Parathyroid adenoma (tissue), 2 donors: ENCODE measurements at regions not wholly inside any gene's neighbourhood (a gene's known extent, or its start where the extent isn't known, plus 50 kb on each side); places are given as distances from the start of the nearest gene placed in this dataset.

Experiments
- H2AFZ ChIP-seq: fragments of 300-600 bp; sonication (generic); one replicate; pipeline ENCODE4 v1.7.0; 2017; ENCODE audit warnings: antibody characterized with exemption, mild to moderate bottlenecking
- H3K27ac ChIP-seq: fragments of 300-600 bp; sonication (generic); one replicate; pipeline ENCODE4 v1.7.0; 2017
- H3K27me3 ChIP-seq: fragments of 300-600 bp; sonication (generic); one replicate; pipeline ENCODE4 v1.7.0; 2017; ENCODE audit warnings: low read length; ENCODE audit not compliant: control insufficient read depth, insufficient read depth
- H3K36me3 ChIP-seq: fragments of 300-600 bp; sonication (generic); one replicate; pipeline ENCODE4 v1.7.0; 2017; ENCODE audit warnings: low read length; ENCODE audit not compliant: control insufficient read depth, insufficient read depth
- H3K4me1 ChIP-seq: fragments of 300-600 bp; sonication (generic); one replicate; pipeline ENCODE4 v1.7.0; 2017; ENCODE audit warnings: control low read depth
- H3K4me2 ChIP-seq: fragments of 300-600 bp; sonication (generic); one replicate; pipeline ENCODE4 v1.7.0; 2017; ENCODE audit warnings: low read length
- H3K4me3 ChIP-seq: fragments of 300-600 bp; sonication (generic); one replicate; pipeline ENCODE4 v1.7.0; 2017; ENCODE audit warnings: low read depth, low read length
- H3K79me2 ChIP-seq: fragments of 300-600 bp; sonication (generic); one replicate; pipeline ENCODE4 v1.7.0; 2017; ENCODE audit warnings: control low read depth
- H3K9ac ChIP-seq: fragments of 300-600 bp; sonication (generic); one replicate; pipeline ENCODE4 v1.7.0; 2017; ENCODE audit warnings: mild to moderate bottlenecking
- H3K9me3 ChIP-seq: fragments of 300-600 bp; sonication (generic); one replicate; pipeline ENCODE4 v1.7.0; 2017; ENCODE audit warnings: low read length; ENCODE audit not compliant: control insufficient read depth
- TF ChIP-seq, protein P1 (sequence below): fragments of 300-600 bp; sonication (generic); IDR thresholded peaks from one replicate; pipeline ENCODE4 v1.7.0; 2017; ENCODE audit warnings: antibody characterized with exemption, mild to moderate bottlenecking
- donor health status: primary hyperparathyroidism.

DNA sequence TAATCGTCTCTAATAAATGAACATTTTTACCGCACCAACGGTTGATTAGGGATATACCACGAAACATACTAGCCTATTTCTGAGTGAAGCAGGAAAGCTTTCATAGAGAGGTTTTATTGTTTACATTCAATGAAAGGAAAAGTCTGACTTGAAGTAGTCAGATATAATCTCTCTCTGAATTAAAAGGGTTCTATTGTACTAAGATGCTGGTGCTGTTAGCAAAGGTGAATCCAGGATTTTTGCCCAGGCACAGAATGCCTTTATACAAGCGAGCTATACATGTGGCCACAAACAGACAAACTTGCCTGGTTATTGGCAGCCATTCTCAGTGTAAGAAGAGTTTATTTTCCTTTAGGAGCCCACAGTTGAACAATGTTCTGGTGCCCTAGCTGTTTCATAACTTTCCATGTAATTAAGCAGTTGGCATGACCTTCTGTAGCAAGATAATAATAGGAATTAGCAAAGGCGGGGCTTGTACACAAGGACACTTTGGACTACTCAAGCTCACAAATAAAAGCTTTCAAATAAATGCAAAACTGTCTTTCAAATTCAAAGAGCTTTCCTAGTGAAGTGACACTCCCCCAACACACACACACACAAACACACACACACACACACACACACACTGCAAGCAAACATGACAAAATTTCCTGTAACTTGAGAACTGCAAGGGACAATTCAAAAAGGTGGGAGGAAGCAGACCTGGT, 198.7 kb upstream of the MAP3K1 start:
- H3K4me1 ChIP-seq, result peaks cover 13% of the 10 kb centered on the region
- H3K4me3 ChIP-seq, result peak overlapping the region; percentile 12
- H2AFZ ChIP-seq, result peak overlapping the region; percentile 69
- no peaks in the 10 kb centered on the region for H3K9me3 ChIP-seq
- peak overlapping the region; percentile 46 for H3K4me2 ChIP-seq
- no peak overlapping the region for H3K9ac ChIP-seq
- H3K27me3 ChIP-seq, result no peaks in the 10 kb centered on the region
- no peaks in the 10 kb centered on the region for H3K79me2 ChIP-seq
- TF ChIP-seq, protein P1, sequence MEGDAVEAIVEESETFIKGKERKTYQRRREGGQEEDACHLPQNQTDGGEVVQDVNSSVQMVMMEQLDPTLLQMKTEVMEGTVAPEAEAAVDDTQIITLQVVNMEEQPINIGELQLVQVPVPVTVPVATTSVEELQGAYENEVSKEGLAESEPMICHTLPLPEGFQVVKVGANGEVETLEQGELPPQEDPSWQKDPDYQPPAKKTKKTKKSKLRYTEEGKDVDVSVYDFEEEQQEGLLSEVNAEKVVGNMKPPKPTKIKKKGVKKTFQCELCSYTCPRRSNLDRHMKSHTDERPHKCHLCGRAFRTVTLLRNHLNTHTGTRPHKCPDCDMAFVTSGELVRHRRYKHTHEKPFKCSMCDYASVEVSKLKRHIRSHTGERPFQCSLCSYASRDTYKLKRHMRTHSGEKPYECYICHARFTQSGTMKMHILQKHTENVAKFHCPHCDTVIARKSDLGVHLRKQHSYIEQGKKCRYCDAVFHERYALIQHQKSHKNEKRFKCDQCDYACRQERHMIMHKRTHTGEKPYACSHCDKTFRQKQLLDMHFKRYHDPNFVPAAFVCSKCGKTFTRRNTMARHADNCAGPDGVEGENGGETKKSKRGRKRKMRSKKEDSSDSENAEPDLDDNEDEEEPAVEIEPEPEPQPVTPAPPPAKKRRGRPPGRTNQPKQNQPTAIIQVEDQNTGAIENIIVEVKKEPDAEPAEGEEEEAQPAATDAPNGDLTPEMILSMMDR, result no peak
- no peaks in the 10 kb centered on the region for H3K36me3 ChIP-seq
- H3K27ac ChIP-seq, result peak overlapping the region; percentile 27

DNA sequence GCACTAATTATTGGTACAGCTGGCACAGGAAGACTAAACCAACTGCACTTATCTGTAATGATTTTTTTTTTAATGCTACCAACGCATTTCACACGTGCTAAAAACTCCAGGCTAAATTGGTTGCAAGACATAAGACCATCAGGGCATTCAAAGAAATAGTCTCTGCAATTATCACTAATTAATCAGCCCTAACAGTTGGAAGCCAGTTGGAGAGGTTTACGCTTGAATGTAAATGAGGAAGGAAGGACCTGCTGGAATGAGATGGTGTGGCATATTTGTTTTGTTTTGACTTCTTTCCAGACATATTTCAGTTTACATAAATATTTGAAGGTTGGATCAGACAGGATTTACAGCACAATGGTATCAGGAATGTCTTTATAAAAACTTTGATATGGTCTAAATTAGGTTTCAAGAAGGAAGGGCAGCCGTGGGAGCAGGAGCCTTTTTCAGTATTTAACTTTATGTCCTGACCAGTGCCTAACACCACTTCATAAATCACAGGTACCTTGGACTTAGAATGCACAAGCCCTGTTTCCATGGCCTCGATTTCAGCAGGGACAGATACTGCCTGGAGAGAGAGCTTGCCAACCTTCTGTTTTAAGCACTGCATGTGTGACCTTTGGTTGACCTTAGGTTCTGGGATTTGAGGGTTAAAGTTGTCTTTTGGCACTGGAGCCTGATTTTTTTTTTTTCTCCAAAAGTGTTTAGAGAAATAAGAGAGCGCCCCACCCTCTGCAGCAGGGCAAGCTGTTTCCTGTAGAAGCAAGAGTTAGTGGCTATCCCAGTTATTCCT, 199.8 kb upstream of the MAP3K1 start:
- no peaks in the 10 kb centered on the region for H3K27me3 ChIP-seq
- H3K4me3 ChIP-seq, result peak overlapping the region; percentile 12
- H3K9me3 ChIP-seq, result no peaks in the 10 kb centered on the region
- H3K4me1 ChIP-seq, result peaks cover 13% of the 10 kb centered on the region
- no peak overlapping the region for H3K27ac ChIP-seq
- peak overlapping the region; percentile 69 for H2AFZ ChIP-seq
- no peaks in the 10 kb centered on the region for H3K36me3 ChIP-seq
- H3K79me2 ChIP-seq, result no peaks in the 10 kb centered on the region
- H3K9ac ChIP-seq, result no peak overlapping the region
- TF ChIP-seq, protein P1, result no peak
- peak overlapping the region; percentile 46 for H3K4me2 ChIP-seq

- H3K4me3 ChIP-seq, result no peak overlapping the region
- H3K79me2 ChIP-seq, result no peaks in the 10 kb centered on the region
- no peak overlapping the region for H2AFZ ChIP-seq
- TF ChIP-seq, protein P1, result no peak
- H3K4me2 ChIP-seq, result no peak overlapping the region
- no peak overlapping the region for H3K27ac ChIP-seq
- H3K36me3 ChIP-seq, result no peaks in the 10 kb centered on the region
- no peaks in the 10 kb centered on the region for H3K9me3 ChIP-seq
- H3K9ac ChIP-seq, result no peak overlapping the region
- H3K4me1 ChIP-seq, result peaks cover 17% of the 10 kb centered on the region
- H3K27me3 ChIP-seq, result no peaks in the 10 kb centered on the region
Measured at GRCh38 chr5:56612759-56613158, 202.6 kb upstream of the MAP3K1 start.

DNA sequence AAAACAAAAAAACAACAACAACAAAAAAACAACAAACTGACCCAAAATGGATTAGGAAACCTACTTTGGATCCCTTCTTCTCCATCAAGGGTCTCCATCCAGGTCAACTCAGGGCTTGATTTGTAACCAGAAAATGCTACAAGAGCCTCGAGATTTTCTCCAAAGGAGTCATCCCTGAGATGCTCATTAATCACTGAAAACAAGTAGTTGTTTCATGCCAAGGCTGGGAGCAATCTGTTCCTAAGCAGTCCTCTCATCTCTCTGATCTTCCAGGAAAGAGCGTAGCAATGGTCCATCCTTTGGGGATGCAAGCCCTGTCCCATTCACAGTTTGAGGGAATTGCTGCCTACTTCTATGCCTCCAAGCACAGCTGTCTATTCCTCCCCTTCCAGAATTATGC, 203.0 kb upstream of the MAP3K1 start:
- H3K79me2 ChIP-seq, result no peaks in the 10 kb centered on the region
- no peak overlapping the region for H3K4me2 ChIP-seq
- H3K36me3 ChIP-seq, result no peaks in the 10 kb centered on the region
- H3K9me3 ChIP-seq, result no peaks in the 10 kb centered on the region
- H3K27ac ChIP-seq, result no peak overlapping the region
- no peak overlapping the region for H2AFZ ChIP-seq
- TF ChIP-seq, protein P1, result no peak
- no peaks in the 10 kb centered on the region for H3K27me3 ChIP-seq
- no peak overlapping the region for H3K9ac ChIP-seq
- no peak overlapping the region for H3K4me3 ChIP-seq
- peaks cover 17% of the 10 kb centered on the region for H3K4me1 ChIP-seq
